GM21367 (cell line): ENCODE measurements at regions not wholly inside any gene's neighbourhood (a gene's known extent, or its start where the extent isn't known, plus 50 kb on each side); places are given as distances from the start of the nearest gene placed in this dataset.
"Not testable (repeated sequence)": the region's sequence is repeated elsewhere in the genome, so short reads cannot be mapped to it uniquely, and the experiment has no call there.

Experiments used
- ATAC-seq: cut with Tn5 transposase; IDR thresholded peaks from one replicate; pipeline ENCODE4 v1.9.1; 2021; ENCODE audit not compliant: unreplicated experiment

GRCh38 chr12:86647800-86648199 is 391.6 kb upstream of the MGAT4C start:
- ATAC-seq = no peak

GRCh38 chr12:86634456-86635410 is 378.5 kb upstream of the MGAT4C start:
- no peak for ATAC-seq

- no peak for ATAC-seq
These were observed 370.8 kb upstream of the MGAT4C start for GRCh38 chr12:86627001-86627400.

GRCh38 chr12:86623267-86623666 is 367.1 kb upstream of the MGAT4C start:
- ATAC-seq = no peak

GRCh38 chr12:86621957-86622356 is 365.8 kb upstream of the MGAT4C start:
- no peak for ATAC-seq

GRCh38 chr12:86613311-86613710 is 357.1 kb upstream of the MGAT4C start:
- ATAC-seq = no peak

GRCh38 chr12:86608638-86609037 is 352.4 kb upstream of the MGAT4C start:
- ATAC-seq = no peak

- ATAC-seq = no peak
These were observed 345.5 kb upstream of the MGAT4C start for GRCh38 chr12:86601550-86602308.

GRCh38 chr12:86600664-86601231 is 344.6 kb upstream of the MGAT4C start:
- ATAC-seq = no peak

GRCh38 chr12:86597431-86597830 is 341.2 kb upstream of the MGAT4C start:
- ATAC-seq = no peak

- ATAC-seq = no peak
These were observed 334.1 kb upstream of the MGAT4C start for GRCh38 chr12:86590296-86590695.

GRCh38 chr12:86574143-86574542 is 318.0 kb upstream of the MGAT4C start:
- ATAC-seq = no peak

GRCh38 chr12:86572455-86572854 is 316.3 kb upstream of the MGAT4C start:
- no peak for ATAC-seq

- no peak for ATAC-seq
These were observed 308.8 kb upstream of the MGAT4C start for GRCh38 chr12:86565038-86565437.

- ATAC-seq = not testable (repeated sequence)
These were observed 299.3 kb upstream of the MGAT4C start for GRCh38 chr12:86555491-86555890.

GRCh38 chr12:86551146-86551571 is 295.0 kb upstream of the MGAT4C start:
- no peak for ATAC-seq

- ATAC-seq = no peak
These were observed 294.3 kb upstream of the MGAT4C start for GRCh38 chr12:86550218-86551145.

GRCh38 chr12:86543716-86544115 is 287.5 kb upstream of the MGAT4C start:
- ATAC-seq = no peak

GRCh38 chr12:86530996-86531655 is 274.9 kb upstream of the MGAT4C start:
- no peak for ATAC-seq

GRCh38 chr12:86526060-86526595 is 269.9 kb upstream of the MGAT4C start:
- no peak for ATAC-seq
